Bronchial epithelial cell (primary cell): ENCODE measurements at regions not wholly inside any gene's neighbourhood (a gene's known extent, or its start where the extent isn't known, plus 50 kb on each side); places are given as distances from the start of the nearest gene placed in this dataset.
"Not testable (repeated sequence)": the region's sequence is repeated elsewhere in the genome, so short reads cannot be mapped to it uniquely, and the experiment has no call there.

ENCODE experiments used
- DNase-seq: peaks from one replicate; pipeline ENCODE4 v3.0.0-alpha.2; 2010; ENCODE audit warnings: low read depth
- FAIRE-seq: peaks from 2 replicates; lab custom pipeline; 2011; peaks lifted over from hg19 to GRCh38; lab: Jason Lieb, UNC
- H3K27me3 ChIP-seq: 2 replicates; pipeline ENCODE4 v1.5.1; 2011; ENCODE audit warnings: low read length; ENCODE audit not compliant: control insufficient read depth, insufficient read depth
- H3K36me3 ChIP-seq: 2 replicates; pipeline ENCODE4 v1.5.1; 2011; ENCODE audit warnings: low read length; ENCODE audit not compliant: control insufficient read depth, insufficient read depth
- H3K4me3 ChIP-seq: 2 replicates; pipeline ENCODE4 v1.5.1; 2011; ENCODE audit warnings: mild to moderate bottlenecking, low read depth, low read length, control low read depth
- TF ChIP-seq, protein P1 (sequence below): IDR thresholded peaks from 2 replicates; pipeline ENCODE4 v1.5.1; 2011; ENCODE audit warnings: mild to moderate bottlenecking, moderate library complexity, low read length, control low read depth, inconsistent platforms; ENCODE audit not compliant: insufficient read depth, severe bottlenecking

- not testable (repeated sequence) for H3K27me3 ChIP-seq, H3K4me3 ChIP-seq, DNase-seq, H3K36me3 ChIP-seq
- peak; percentile 36 for FAIRE-seq
- TF ChIP-seq, protein P1, sequence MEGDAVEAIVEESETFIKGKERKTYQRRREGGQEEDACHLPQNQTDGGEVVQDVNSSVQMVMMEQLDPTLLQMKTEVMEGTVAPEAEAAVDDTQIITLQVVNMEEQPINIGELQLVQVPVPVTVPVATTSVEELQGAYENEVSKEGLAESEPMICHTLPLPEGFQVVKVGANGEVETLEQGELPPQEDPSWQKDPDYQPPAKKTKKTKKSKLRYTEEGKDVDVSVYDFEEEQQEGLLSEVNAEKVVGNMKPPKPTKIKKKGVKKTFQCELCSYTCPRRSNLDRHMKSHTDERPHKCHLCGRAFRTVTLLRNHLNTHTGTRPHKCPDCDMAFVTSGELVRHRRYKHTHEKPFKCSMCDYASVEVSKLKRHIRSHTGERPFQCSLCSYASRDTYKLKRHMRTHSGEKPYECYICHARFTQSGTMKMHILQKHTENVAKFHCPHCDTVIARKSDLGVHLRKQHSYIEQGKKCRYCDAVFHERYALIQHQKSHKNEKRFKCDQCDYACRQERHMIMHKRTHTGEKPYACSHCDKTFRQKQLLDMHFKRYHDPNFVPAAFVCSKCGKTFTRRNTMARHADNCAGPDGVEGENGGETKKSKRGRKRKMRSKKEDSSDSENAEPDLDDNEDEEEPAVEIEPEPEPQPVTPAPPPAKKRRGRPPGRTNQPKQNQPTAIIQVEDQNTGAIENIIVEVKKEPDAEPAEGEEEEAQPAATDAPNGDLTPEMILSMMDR = peak; percentile 17
Measured at GRCh38 chr2:89243114-89243700, 551.7 kb downstream of the RPIA start.

GRCh38 chr2:89244407-89244806, 552.9 kb downstream of the RPIA start:
- not testable (repeated sequence) for FAIRE-seq, H3K4me3 ChIP-seq, H3K27me3 ChIP-seq, DNase-seq, H3K36me3 ChIP-seq

DNA sequence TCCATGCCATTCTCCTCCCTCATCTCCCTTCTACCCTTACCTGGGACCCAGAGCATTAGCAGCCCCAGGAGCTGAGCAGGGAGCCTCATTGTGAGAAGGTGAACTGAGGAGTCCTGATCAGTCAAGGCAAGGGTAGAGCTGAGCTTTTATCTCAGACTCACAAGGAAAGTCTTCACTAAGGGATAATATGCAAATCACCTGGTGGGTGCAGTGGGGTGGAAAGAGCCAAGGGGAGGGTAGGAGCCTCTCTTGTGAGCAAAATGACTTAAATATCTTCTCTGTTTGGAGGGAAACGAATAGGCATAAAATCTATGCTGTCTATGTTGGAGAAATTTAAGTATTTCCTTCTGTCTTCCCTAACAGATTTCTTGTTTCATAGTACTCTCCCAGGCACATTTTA, 554.0 kb downstream of the RPIA start:
- DNase-seq, H3K36me3 ChIP-seq, FAIRE-seq, H3K4me3 ChIP-seq, H3K27me3 ChIP-seq: not testable (repeated sequence)

DNA sequence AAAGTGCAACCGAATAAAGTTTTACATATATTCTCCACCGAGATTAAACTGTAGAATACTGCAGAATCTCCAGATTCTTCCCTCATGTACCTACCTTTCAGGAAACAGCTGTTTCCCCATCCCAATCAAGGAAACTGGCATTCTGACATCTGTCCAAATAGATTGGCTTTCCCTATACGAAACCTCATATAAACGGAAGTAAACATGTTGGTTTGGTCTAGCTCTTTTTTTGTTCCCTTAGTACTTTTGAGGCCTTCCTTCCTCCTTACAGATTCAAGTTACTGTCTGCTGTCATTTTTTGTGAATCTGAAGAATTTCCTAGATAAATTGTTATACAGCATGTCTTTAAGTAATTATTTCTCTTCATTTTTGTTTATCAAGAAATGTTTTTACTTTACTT, 554.6 kb downstream of the RPIA start:
- not testable (repeated sequence) for FAIRE-seq, DNase-seq, H3K27me3 ChIP-seq, H3K36me3 ChIP-seq, H3K4me3 ChIP-seq

- not testable (repeated sequence) for H3K36me3 ChIP-seq, H3K4me3 ChIP-seq, DNase-seq, FAIRE-seq, H3K27me3 ChIP-seq
Measured at GRCh38 chr2:89246620-89247019, 555.1 kb downstream of the RPIA start.

DNA sequence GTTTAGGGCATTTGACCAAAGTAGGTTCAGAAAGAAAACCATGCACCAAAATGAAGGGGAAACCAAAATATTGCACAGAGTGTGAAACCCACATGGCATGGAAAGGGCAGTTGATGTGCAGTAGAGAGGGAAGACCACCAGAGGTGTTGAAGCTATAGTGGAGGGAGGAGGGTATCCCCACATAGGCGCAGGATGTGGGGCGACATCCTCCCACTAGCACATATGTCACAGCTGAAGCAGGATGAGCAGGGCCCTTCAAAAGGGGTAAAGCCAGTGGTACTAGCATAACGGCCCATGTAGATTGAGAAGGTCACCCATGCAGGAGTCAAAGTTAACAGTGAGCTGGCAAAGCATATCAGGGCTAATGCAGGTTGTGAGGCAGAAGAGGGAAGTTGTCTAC, 563.5 kb downstream of the RPIA start:
- not testable (repeated sequence) for H3K4me3 ChIP-seq, FAIRE-seq, H3K27me3 ChIP-seq, DNase-seq, H3K36me3 ChIP-seq

DNA sequence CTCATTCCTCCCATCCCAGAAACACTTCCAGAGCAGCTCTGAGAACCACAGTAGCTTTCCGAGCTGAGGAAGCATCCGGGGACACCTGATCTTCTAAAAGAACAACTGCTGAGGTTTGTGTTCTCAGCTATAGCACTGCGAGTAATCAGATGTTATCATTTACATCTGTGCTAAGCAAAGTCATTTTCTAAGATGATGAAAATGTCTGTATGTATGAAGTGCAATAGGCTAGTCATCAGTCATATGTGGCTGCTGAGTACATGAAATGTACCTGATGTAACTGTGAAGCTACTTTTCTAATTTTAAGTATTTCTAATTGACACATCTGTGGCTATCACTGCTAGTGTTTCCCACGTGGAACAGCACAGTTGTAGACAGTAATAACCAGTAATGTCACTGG, 582.0 kb downstream of the RPIA start:
- not testable (repeated sequence) for FAIRE-seq, DNase-seq

GRCh38 chr2:89280536-89280935, 589.1 kb downstream of the RPIA start:
- not testable (repeated sequence) for FAIRE-seq, H3K4me3 ChIP-seq, H3K36me3 ChIP-seq, DNase-seq, H3K27me3 ChIP-seq

More for the DNA sequence above, 582.0 kb downstream of the RPIA start:
- H3K36me3 ChIP-seq, H3K27me3 ChIP-seq, H3K4me3 ChIP-seq: not testable (repeated sequence)

- not testable (repeated sequence) for DNase-seq, H3K36me3 ChIP-seq, H3K4me3 ChIP-seq, H3K27me3 ChIP-seq
- FAIRE-seq = peak; percentile 93
Measured at GRCh38 chr2:89286448-89287080, 595.1 kb downstream of the RPIA start.

- FAIRE-seq, H3K4me3 ChIP-seq, DNase-seq, H3K36me3 ChIP-seq, H3K27me3 ChIP-seq: not testable (repeated sequence)
Measured at GRCh38 chr2:89287084-89287483, 595.6 kb downstream of the RPIA start.

GRCh38 chr2:89291717-89292298, 600.3 kb downstream of the RPIA start:
- H3K27me3 ChIP-seq, FAIRE-seq, DNase-seq, H3K4me3 ChIP-seq, H3K36me3 ChIP-seq: not testable (repeated sequence)

GRCh38 chr2:89293399-89293798, 601.9 kb downstream of the RPIA start:
- FAIRE-seq, H3K36me3 ChIP-seq, H3K27me3 ChIP-seq, DNase-seq, H3K4me3 ChIP-seq: not testable (repeated sequence)

DNA sequence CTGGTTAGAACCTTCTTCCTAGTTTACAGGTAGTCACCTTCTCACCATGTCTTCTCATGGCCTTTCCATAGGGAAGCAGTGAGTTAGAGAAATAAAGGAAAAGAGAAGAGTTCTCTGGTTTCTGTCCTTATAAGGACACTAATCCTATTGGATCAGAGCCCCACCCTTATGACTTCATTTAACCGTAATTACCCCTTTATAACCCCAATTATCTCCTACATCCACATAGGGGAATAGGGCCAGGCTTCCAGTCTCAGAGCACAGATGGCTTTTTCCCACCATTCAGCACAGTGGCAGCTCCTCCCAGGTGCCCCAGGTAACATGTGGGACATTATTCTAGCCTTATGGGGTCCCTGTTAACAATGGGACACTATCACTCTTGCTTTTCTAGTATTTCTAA, 602.9 kb downstream of the RPIA start:
- not testable (repeated sequence) for DNase-seq, H3K36me3 ChIP-seq, H3K27me3 ChIP-seq, FAIRE-seq, H3K4me3 ChIP-seq
